Activated B cell treated with CpG ODN at 0.5 μM for 24 hours (primary cell): ENCODE measurements at regions not wholly inside any gene's neighbourhood (a gene's known extent, or its start where the extent isn't known, plus 50 kb on each side); places are given as distances from the start of the nearest gene placed in this dataset.

Experiments
- ATAC-seq: fragments of 200-7000 bp; cut with Tn5 transposase; one replicate; pipeline ENCODE4 v1.10.0; 2021; ENCODE audit warnings: low read depth, mild to moderate bottlenecking, moderate library complexity
- CTCF ChIA-PET: fragments of 350-600 bp; sonication (Branson Sonifier 250); formaldehyde crosslinking; loops from one replicate; lab custom pipeline; 2021; ENCODE audit warnings: antibody characterized with exemption; lab: Charles Lee
- POLR2A ChIA-PET: fragments of 350-600 bp; sonication (Branson Sonifier 250); formaldehyde crosslinking; loops from one replicate; lab custom pipeline; 2021; ENCODE audit warnings: antibody characterized with exemption; lab: Charles Lee
- DNase-seq: peaks from one replicate; pipeline ENCODE4 v3.0.0; 2022
- H3K27ac Mint-ChIP-seq: one replicate; pipeline ENCODE4 v1.8.0; 2020; ENCODE audit warnings: mixed read lengths
- H3K27me3 Mint-ChIP-seq: one replicate; pipeline ENCODE4 v1.8.0; 2021; ENCODE audit warnings: mixed read lengths
- H3K36me3 Mint-ChIP-seq: one replicate; pipeline ENCODE4 v1.8.0; 2021; ENCODE audit warnings: low read depth, mixed read lengths
- H3K4me1 Mint-ChIP-seq: one replicate; pipeline ENCODE4 v1.8.0; 2021; ENCODE audit warnings: mixed read lengths
- H3K4me3 Mint-ChIP-seq: one replicate; pipeline ENCODE4 v1.8.0; 2020; ENCODE audit warnings: mild to moderate bottlenecking, mixed read lengths
- H3K9me3 Mint-ChIP-seq: one replicate; pipeline ENCODE4 v1.8.0; 2020; ENCODE audit warnings: mixed read lengths
- CTCF ChIP-seq: fragments of 200-600 bp; IDR thresholded peaks from one replicate; pipeline ENCODE4 v1.8.0; 2022; ENCODE audit warnings: antibody characterized with exemption, mild to moderate bottlenecking
- intact Hi-C: fragments of 100-400 bp; cut with micrococcal nuclease; formaldehyde crosslinking; loops from one replicate; pipeline ENCODE4 v1.15.1; 2024

- H3K27me3 Mint-ChIP-seq, result peaks cover 3% of the 10 kb centered on the region
- CTCF ChIA-PET, result no interaction called here
- no peak for DNase-seq
- no peaks in the 10 kb centered on the region for H3K36me3 Mint-ChIP-seq
- no peaks in the 10 kb centered on the region for H3K4me1 Mint-ChIP-seq
- no peaks in the 10 kb centered on the region for H3K9me3 Mint-ChIP-seq
- POLR2A ChIA-PET, result no interaction called here
- no peak overlapping the region for H3K4me3 Mint-ChIP-seq
- intact Hi-C loops, result no loop called here
- H3K27ac Mint-ChIP-seq, result no peak overlapping the region
- TF ChIP-seq CTCF, result no peak
- ATAC-seq, result no peak
These were observed 170.6 kb upstream of the STXBP6 start for GRCh38 chr14:25220514-25220913.

- CTCF ChIA-PET, result no interaction called here
- Mint-ChIP-seq H3K27ac (no peak overlapping the region), H3K4me3 (no peak overlapping the region), H3K36me3 (no peaks in the 10 kb centered on the region), H3K4me1 (no peaks in the 10 kb centered on the region), H3K27me3 (peaks cover 3% of the 10 kb centered on the region), H3K9me3 (no peaks in the 10 kb centered on the region)
- POLR2A ChIA-PET, result no interaction called here
- no peak for DNase-seq
- intact Hi-C loops, result no loop called here
- no peak for TF ChIP-seq CTCF
- no peak for ATAC-seq
These were observed 165.7 kb upstream of the STXBP6 start for GRCh38 chr14:25215607-25216006.

GRCh38 chr14:25197885-25198284 is 147.9 kb upstream of the STXBP6 start:
- CTCF ChIA-PET, result no interaction called here

GRCh38 chr14:25180221-25180620 is 130.3 kb upstream of the STXBP6 start:
- intact Hi-C loops, result no loop called here
- CTCF ChIA-PET, result no interaction called here
- peaks cover 4% of the 10 kb centered on the region for H3K27me3 Mint-ChIP-seq

More at GRCh38 chr14:25197885-25198284, 147.9 kb upstream of the STXBP6 start:
- H3K9me3 Mint-ChIP-seq, result peaks cover 9% of the 10 kb centered on the region
- DNase-seq (no peak), ATAC-seq (no peak)
- no peak overlapping the region for H3K27ac Mint-ChIP-seq
- H3K36me3 Mint-ChIP-seq, result no peaks in the 10 kb centered on the region
- H3K4me1 Mint-ChIP-seq, result no peaks in the 10 kb centered on the region
- no peak overlapping the region for H3K4me3 Mint-ChIP-seq
- intact Hi-C loops, result no loop called here
- no peaks in the 10 kb centered on the region for H3K27me3 Mint-ChIP-seq
- no peak for TF ChIP-seq CTCF
- POLR2A ChIA-PET, result no interaction called here

GRCh38 chr14:25178255-25178654 is 128.3 kb upstream of the STXBP6 start:
- CTCF ChIA-PET, result no interaction called here
- H3K27me3 Mint-ChIP-seq, result peaks cover 4% of the 10 kb centered on the region
- TF ChIP-seq CTCF, result no peak
- no peak overlapping the region for H3K27ac Mint-ChIP-seq
- no peaks in the 10 kb centered on the region for H3K36me3 Mint-ChIP-seq
- POLR2A ChIA-PET, result no interaction called here
- DNase-seq, result no peak
- intact Hi-C loops, result no loop called here
- no peak for ATAC-seq
- peaks cover 8% of the 10 kb centered on the region for H3K9me3 Mint-ChIP-seq
- no peak overlapping the region for H3K4me3 Mint-ChIP-seq
- H3K4me1 Mint-ChIP-seq, result no peaks in the 10 kb centered on the region

More at GRCh38 chr14:25180221-25180620, 130.3 kb upstream of the STXBP6 start:
- DNase-seq, result no peak
- ATAC-seq, result no peak
- Mint-ChIP-seq H3K36me3 (no peaks in the 10 kb centered on the region), H3K9me3 (peaks cover 10% of the 10 kb centered on the region), H3K4me1 (no peaks in the 10 kb centered on the region), H3K27ac (no peak overlapping the region), H3K4me3 (no peak overlapping the region)
- POLR2A ChIA-PET, result no interaction called here
- TF ChIP-seq CTCF, result no peak
